Activated T-cell treated with anti-CD3 and anti-CD28 coated beads, Interleukin-2, amount 50 U/mL, for 24 hours (primary cell): ENCODE measurements at regions not wholly inside any gene's neighbourhood (a gene's known extent, or its start where the extent isn't known, plus 50 kb on each side); places are given as distances from the start of the nearest gene placed in this dataset.

Source experiments
- DNase-seq: peaks from one replicate; pipeline ENCODE4 v3.0.0-alpha.2; 2020
- H3K27ac Mint-ChIP-seq: 2 replicates; pipeline ENCODE4 v1.8.0; 2020; ENCODE audit warnings: mild to moderate bottlenecking, mixed read lengths
- H3K27me3 Mint-ChIP-seq: 2 replicates; pipeline ENCODE4 v1.8.0; 2020; ENCODE audit warnings: mixed read lengths
- H3K36me3 Mint-ChIP-seq: 2 replicates; pipeline ENCODE4 v1.8.0; 2020; ENCODE audit warnings: low read depth, mixed read lengths
- H3K4me1 Mint-ChIP-seq: 2 replicates; pipeline ENCODE4 v1.8.0; 2020; ENCODE audit warnings: low read depth, mixed read lengths
- H3K4me3 Mint-ChIP-seq: 2 replicates; pipeline ENCODE4 v1.8.0; 2020; ENCODE audit warnings: mild to moderate bottlenecking, moderate library complexity, mixed read lengths
- H3K9me3 Mint-ChIP-seq: 2 replicates; pipeline ENCODE4 v1.8.0; 2020; ENCODE audit warnings: mixed read lengths

DNA sequence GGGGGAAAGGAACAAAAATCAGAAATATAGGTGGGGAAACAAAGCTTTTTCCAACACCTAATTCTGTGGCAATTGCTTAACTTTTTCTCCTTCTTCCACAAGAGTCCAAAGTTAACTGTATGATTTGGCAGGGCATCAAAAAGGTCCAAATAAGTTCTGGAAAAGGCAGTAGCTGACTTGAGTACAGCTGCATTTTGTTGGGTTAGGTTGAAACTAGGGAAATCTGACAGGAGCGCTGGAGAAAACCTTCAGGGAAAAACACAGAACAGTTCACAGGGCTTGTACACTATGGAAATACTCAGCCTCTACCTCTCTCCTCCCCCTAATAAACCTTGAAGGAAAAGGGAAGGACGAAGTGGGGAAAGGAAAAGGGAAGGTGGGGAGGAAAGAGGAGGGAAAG, 438.6 kb downstream of the ZEB2 start:
- Mint-ChIP-seq H3K9me3 (no peaks in the 10 kb centered on the region), H3K27me3 (no peaks in the 10 kb centered on the region), H3K4me3 (no peak overlapping the region), H3K4me1 (peaks cover 10% of the 10 kb centered on the region), H3K27ac (no peak overlapping the region), H3K36me3 (peaks cover 6% of the 10 kb centered on the region)
- DNase-seq, result no peak

DNA sequence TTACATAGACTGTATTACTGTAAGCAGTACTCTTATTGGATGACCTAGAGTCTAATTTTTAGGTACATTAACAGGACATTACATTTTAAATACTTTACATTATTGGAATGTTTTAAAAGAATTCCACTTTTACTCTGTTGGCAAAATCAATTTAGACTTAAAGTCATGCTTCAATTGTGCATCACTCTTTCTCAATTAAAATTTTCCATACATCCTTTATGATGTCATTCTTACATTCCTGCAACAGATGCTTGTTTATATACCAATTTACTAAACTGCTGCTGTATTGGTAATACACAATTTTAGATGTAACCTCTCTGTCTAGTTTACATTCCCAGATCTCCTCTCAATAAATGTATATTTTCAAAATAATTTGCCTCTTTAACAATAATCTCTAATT, 440.1 kb downstream of the ZEB2 start:
- no peak for DNase-seq
- H3K4me1 Mint-ChIP-seq, result peaks cover 2% of the 10 kb centered on the region

DNA sequence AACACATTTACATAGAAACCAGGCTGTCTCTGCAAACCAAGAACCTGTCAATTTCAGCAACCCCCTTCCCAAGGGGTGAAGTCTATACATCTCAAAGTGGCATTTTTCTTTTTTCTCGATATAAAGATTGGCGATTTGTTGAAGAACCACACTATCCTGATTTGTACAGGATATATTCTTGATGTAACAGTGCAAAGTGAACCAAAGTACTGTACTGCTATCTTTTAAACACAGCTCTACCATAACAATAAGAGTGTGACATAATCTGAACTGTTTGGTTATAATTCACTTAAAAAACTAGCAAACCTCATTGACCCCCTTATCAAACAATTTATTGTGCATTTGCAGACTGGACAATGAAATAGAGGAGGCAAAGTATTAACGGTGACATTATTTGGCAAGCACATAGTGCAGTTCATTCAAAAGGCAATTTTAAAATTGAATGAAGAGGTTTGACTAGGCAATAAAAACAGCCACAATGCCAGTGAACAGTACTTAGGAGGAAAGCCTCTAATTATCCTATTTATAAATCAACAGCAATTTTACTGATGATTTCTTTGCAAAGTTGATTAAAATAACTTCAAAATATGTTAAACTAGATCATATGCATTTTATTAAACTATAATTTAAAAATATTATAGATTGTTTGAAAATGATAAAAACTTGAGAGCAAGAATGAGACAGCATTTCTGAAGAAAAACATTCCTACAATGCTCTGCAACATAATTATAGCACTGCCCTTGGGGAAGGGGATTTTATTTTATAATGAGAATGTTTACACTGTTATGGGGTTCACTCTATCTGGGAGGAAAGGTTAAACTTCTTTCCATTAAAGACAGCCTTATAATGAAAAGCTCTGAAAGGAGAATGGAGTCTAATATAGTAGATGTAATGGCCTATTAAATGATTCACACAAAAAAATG, 440.9 kb downstream of the ZEB2 start:
- Mint-ChIP-seq H3K36me3 (peaks cover 6% of the 10 kb centered on the region), H3K4me3 (no peak overlapping the region), H3K4me1 (no peaks in the 10 kb centered on the region), H3K27me3 (no peaks in the 10 kb centered on the region), H3K27ac (no peak overlapping the region), H3K9me3 (no peaks in the 10 kb centered on the region)
- no peak for DNase-seq

More for the DNA sequence above, 440.1 kb downstream of the ZEB2 start:
- Mint-ChIP-seq H3K9me3 (no peaks in the 10 kb centered on the region), H3K4me3 (no peak overlapping the region), H3K27ac (no peak overlapping the region), H3K27me3 (no peaks in the 10 kb centered on the region), H3K36me3 (peaks cover 6% of the 10 kb centered on the region)

DNA sequence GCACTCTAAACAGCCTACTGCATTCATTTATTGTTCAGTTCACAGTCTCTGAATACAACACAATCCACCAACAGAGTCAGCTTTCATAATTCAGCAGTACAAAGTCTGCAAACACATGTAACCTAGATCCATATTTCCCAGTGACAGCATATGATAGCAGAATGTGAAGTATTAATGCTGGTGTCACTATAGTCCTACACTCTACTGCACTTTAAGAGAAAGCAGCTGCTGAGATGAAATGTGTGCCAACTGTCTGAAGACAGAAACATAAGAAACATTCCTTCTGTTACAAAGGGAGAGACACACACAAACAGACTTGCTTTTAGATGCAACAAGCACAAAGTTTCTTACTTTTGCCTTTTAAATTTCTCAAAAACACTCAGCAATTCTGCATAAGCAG, 441.8 kb downstream of the ZEB2 start:
- Mint-ChIP-seq H3K9me3 (no peaks in the 10 kb centered on the region), H3K4me3 (no peak overlapping the region), H3K27ac (no peak overlapping the region), H3K27me3 (no peaks in the 10 kb centered on the region), H3K4me1 (no peaks in the 10 kb centered on the region), H3K36me3 (peaks cover 2% of the 10 kb centered on the region)
- no peak for DNase-seq

DNA sequence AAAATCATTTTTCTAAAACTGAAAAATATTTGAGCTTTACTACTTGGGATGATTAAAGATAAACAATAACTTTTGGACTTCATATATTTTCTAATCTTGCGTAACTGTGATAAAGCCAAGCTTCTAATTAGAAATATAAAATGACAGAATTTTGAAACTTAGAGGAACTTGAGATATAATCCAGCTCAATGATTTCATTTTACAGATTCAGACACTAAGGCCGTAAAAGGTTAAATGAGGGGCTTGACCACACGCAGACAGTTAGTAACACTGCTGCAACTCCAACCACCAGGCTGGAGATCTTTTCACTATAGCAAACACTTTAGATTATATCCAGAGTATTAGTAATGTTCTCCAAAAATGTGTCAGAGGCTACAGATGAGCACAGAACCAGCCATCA, 445.5 kb downstream of the ZEB2 start:
- Mint-ChIP-seq H3K4me3 (no peak overlapping the region), H3K4me1 (no peaks in the 10 kb centered on the region), H3K9me3 (no peaks in the 10 kb centered on the region), H3K27me3 (no peaks in the 10 kb centered on the region), H3K27ac (no peak overlapping the region), H3K36me3 (no peaks in the 10 kb centered on the region)
- no peak for DNase-seq

DNA sequence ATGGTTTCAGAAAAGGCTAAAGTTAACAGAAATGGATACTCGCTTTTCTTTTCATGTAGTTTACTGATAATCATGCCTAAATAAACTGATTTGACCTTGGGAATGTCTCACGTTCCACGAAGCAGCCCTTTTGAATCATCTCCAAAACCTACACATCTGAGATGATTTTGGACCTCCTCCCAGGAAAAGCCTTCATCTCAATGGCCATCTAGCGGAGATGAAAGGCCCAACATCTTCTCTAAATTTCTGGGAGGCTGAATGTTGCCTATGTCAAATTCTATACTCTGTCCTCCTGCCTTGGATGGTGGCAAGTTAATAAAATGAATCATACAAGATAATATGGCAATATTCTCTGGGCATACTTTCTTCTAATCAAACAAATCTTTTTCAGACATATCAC, 448.5 kb downstream of the ZEB2 start:
- no peak overlapping the region for H3K27ac Mint-ChIP-seq
- peaks cover 3% of the 10 kb centered on the region for H3K36me3 Mint-ChIP-seq
- no peak for DNase-seq
- no peak overlapping the region for H3K4me3 Mint-ChIP-seq
- H3K27me3 Mint-ChIP-seq, result no peaks in the 10 kb centered on the region
- no peaks in the 10 kb centered on the region for H3K4me1 Mint-ChIP-seq
- no peaks in the 10 kb centered on the region for H3K9me3 Mint-ChIP-seq

DNA sequence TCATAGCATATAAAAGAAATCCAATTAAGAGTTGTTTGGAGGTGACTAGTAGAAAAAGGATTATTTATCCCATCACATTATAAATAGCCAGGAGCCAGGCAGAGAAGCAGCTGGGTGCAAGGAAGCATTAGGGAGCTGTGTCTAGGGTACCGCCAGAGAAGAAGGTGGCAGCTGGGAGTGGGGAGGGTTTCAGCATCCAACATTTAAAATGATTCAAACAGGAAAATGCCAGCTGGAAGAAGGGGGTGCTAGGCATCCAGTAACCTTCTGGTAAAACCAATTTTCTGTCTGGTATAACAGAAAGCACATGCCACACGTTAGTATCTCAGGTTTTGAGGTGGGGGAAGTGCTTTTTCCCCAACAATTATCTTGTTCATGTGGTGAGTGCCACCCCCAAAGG, 452.4 kb downstream of the ZEB2 start:
- Mint-ChIP-seq H3K9me3 (no peaks in the 10 kb centered on the region), H3K27ac (no peak overlapping the region), H3K4me3 (no peak overlapping the region), H3K36me3 (peaks cover 3% of the 10 kb centered on the region), H3K27me3 (no peaks in the 10 kb centered on the region), H3K4me1 (no peaks in the 10 kb centered on the region)
- DNase-seq, result no peak

DNA sequence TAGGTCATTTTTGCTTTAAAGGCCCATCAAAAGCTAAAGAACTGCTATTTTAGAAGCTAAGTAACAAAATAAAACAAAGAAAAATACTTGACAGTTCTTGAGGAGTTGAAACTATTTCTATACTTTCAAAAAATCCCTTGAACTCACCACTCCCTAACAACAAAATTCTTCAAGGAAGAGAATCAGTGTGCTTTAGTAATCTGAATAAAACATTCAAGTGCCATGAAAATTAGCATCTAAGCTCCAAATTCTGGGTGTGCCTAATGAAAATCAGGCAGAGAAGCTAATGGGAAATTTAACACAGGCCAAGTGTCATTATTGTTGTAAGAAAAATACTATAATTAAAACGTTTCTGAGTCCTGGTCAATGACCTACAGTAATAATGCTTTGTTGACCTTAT, 456.3 kb downstream of the ZEB2 start:
- H3K9me3 Mint-ChIP-seq, result no peaks in the 10 kb centered on the region
- no peak overlapping the region for H3K4me3 Mint-ChIP-seq
- no peak for DNase-seq
- no peak overlapping the region for H3K27ac Mint-ChIP-seq
- H3K36me3 Mint-ChIP-seq, result no peaks in the 10 kb centered on the region
- no peaks in the 10 kb centered on the region for H3K4me1 Mint-ChIP-seq
- no peaks in the 10 kb centered on the region for H3K27me3 Mint-ChIP-seq

DNA sequence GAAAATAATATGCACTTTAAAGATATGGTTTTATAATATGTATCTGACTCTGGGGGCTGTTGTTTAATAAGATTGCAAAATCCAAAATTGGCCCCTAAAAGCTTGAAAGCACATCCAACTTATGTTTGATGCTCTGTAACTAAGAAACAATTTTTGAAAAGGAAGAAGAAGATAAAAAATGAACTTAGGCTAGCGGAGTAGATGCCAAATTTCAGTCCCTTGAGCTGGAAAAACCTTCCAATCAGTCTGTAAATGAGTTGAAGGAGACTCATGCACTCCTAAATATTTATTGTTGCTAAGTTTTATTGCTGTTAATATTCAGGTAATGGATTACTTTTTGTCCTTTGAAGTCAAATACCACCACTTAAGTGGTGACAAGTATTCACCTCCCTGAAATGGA, 465.0 kb downstream of the ZEB2 start:
- no peak for DNase-seq

DNA sequence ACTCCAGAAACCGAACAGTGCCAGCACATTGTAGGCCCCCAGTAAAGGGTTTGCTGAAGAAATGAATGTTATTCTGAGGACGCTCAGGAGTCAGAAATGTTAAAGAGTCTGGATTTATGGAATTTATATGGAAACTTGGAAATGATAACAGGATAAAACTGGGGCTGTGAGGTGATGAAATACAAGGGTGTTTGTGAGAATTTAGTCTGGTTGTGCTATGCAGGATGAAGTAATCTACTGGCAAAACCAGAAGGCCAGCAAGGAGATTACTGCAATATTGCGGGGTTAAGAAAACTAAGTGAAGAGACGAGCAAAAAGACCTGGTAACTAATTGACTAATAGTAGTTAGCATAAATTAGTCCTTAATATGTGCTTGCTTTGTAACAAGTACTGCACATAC, 467.8 kb downstream of the ZEB2 start:
- no peak overlapping the region for H3K27ac Mint-ChIP-seq
- no peaks in the 10 kb centered on the region for H3K4me1 Mint-ChIP-seq
- H3K27me3 Mint-ChIP-seq, result no peaks in the 10 kb centered on the region
- H3K36me3 Mint-ChIP-seq, result no peaks in the 10 kb centered on the region
- no peak for DNase-seq
- H3K9me3 Mint-ChIP-seq, result no peaks in the 10 kb centered on the region
- no peak overlapping the region for H3K4me3 Mint-ChIP-seq

More for the DNA sequence above, 465.0 kb downstream of the ZEB2 start:
- Mint-ChIP-seq H3K36me3 (no peaks in the 10 kb centered on the region), H3K9me3 (no peaks in the 10 kb centered on the region), H3K27ac (no peak overlapping the region), H3K4me3 (no peak overlapping the region), H3K4me1 (no peaks in the 10 kb centered on the region), H3K27me3 (no peaks in the 10 kb centered on the region)

DNA sequence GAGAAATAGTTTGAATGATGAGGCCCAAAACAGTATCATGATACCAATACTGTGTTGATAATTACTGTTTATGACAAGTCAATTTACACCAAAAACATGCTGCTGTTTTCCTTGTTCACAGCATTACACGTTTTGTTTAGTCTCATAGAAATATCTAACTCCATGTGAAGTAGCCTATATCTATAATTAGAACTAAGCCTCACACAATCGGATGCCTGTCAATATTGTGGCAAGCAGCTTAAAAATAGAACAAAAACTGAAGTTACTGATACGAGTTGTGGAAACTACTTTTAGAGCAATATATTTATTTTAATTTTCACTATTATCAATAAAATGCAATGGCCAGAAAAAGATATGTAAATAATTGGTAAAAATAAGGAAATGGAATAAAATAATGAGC, 470.8 kb downstream of the ZEB2 start:
- Mint-ChIP-seq H3K4me1 (no peaks in the 10 kb centered on the region), H3K27me3 (no peaks in the 10 kb centered on the region), H3K27ac (no peak overlapping the region), H3K9me3 (no peaks in the 10 kb centered on the region), H3K4me3 (no peak overlapping the region), H3K36me3 (no peaks in the 10 kb centered on the region)
- no peak for DNase-seq

DNA sequence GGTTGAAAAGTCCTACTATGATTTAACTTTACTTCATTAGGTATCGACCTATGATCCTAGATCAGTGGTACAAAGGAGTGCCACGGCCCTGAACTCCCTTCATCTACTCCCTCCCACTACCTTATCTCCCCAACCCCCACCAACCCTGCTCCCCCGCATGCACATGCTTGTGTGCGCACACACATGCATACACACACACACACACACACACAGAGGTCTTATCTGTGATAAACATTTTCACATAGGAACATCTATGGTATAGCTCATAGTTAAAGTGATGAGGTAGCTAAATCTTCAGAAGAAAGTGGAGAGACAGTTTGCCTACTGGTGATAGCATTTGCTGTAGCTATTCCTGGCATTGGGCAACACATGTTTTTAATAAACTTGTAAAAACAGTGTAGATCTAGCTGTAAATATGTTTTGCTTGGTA, 471.3 kb downstream of the ZEB2 start:
- Mint-ChIP-seq H3K36me3 (no peaks in the 10 kb centered on the region), H3K9me3 (no peaks in the 10 kb centered on the region), H3K27me3 (no peaks in the 10 kb centered on the region), H3K4me1 (no peaks in the 10 kb centered on the region), H3K4me3 (no peak overlapping the region), H3K27ac (no peak overlapping the region)
- DNase-seq, result no peak

DNA sequence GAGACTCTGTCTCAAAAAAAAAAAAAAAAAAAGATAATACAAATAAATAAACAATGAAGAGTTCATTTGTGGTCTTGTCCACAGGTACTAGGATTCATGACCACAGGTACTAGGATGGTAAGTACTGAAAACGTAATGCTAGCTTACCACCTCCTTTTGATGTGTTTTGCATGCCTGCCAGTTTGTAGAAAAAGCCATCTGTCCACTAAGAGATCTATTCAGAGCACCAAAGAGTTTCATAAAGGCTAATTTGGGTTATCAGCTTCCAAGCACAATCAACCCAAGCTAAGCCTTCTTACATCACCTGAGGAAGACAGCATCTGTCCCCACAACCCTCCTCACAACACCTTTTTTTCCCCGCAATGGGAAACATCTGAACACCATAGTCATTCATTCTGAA, 477.2 kb downstream of the ZEB2 start:
- DNase-seq, result no peak
- Mint-ChIP-seq H3K4me3 (no peak overlapping the region), H3K27ac (no peak overlapping the region), H3K27me3 (no peaks in the 10 kb centered on the region), H3K4me1 (peaks cover 6% of the 10 kb centered on the region), H3K9me3 (no peaks in the 10 kb centered on the region), H3K36me3 (no peaks in the 10 kb centered on the region)

DNA sequence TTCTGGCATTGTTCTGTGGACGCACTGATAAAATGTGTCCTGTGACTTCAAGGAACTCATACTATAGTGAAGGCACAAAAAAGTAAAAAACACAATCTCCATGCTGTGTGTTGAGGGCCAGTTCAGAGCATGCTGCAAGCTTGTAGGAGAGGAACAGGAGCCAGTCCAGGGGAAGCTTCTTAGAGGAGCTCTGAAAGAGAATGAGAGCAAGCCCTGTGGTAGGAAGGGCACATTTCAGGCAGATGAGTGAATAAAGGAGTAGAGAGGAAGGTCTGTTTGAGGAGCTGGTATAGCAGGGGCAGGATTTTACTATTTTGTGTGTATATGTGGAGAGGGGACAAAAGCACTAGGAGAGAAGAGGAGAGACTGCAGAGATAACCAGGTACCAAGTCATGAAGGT, 478.3 kb downstream of the ZEB2 start:
- H3K27me3 Mint-ChIP-seq, result no peaks in the 10 kb centered on the region
- no peaks in the 10 kb centered on the region for H3K36me3 Mint-ChIP-seq
- H3K4me1 Mint-ChIP-seq, result peaks cover 6% of the 10 kb centered on the region
- no peak overlapping the region for H3K27ac Mint-ChIP-seq
- no peak for DNase-seq
- no peak overlapping the region for H3K4me3 Mint-ChIP-seq
- H3K9me3 Mint-ChIP-seq, result no peaks in the 10 kb centered on the region

DNA sequence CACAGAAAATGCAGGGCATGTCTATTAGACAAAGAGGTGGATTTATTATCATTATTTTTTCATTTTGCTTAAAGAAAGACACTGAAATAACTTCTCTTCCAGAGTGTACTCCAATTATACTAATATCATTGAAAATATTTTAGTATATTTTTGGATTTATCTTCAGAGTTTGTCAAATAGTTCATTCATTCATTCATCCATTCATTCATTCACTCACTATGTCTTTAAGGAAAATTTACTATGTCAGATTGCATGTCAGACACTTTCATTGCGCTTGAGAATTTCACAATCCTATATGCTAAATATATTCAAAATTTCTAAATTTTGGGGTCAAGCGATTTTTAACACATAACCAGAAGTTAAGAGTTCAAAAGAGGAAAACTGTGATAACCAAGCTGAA, 479.1 kb downstream of the ZEB2 start:
- no peak for DNase-seq
- Mint-ChIP-seq H3K4me3 (no peak overlapping the region), H3K27ac (no peak overlapping the region), H3K9me3 (no peaks in the 10 kb centered on the region), H3K36me3 (no peaks in the 10 kb centered on the region), H3K27me3 (no peaks in the 10 kb centered on the region), H3K4me1 (peaks cover 6% of the 10 kb centered on the region)

DNA sequence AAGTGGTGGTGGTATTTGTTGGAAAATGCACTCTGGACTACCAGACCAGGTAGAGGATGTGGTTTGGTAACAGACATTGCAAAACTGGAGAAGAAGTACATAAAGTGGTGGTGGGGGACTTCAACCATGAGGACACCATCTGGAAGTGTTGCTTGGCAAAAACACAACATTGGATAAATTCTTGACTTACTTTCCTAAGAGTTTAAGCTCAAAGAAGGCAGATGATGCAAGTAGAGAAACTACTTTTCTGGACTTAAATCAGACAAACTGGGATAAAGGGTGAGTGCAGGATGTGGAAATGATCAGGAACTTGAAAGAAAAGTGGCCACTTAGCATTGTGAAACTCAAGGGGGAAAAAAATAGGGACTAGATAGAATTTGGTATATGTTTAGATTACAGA, 487.4 kb downstream of the ZEB2 start:
- DNase-seq, result no peak
- Mint-ChIP-seq H3K36me3 (peaks cover 4% of the 10 kb centered on the region), H3K4me3 (no peak overlapping the region), H3K4me1 (no peaks in the 10 kb centered on the region), H3K27ac (no peak overlapping the region), H3K9me3 (no peaks in the 10 kb centered on the region), H3K27me3 (no peaks in the 10 kb centered on the region)
